ENCODE measurements at regions not wholly inside any gene's neighbourhood (a gene's known extent, or its start where the extent isn't known, plus 50 kb on each side); places are given as distances from the start of the nearest gene placed in this dataset.

GRCh38 chr5:171600741-171601265 is 181.4 kb downstream of the FGF18 start:
- TF ChIP-seq EZH2 (IDR thresholded peaks at IDR 0.05; ENCODE audit: low read length, missing control alignments), result no peak
- TF ChIP-seq, protein P1, sequence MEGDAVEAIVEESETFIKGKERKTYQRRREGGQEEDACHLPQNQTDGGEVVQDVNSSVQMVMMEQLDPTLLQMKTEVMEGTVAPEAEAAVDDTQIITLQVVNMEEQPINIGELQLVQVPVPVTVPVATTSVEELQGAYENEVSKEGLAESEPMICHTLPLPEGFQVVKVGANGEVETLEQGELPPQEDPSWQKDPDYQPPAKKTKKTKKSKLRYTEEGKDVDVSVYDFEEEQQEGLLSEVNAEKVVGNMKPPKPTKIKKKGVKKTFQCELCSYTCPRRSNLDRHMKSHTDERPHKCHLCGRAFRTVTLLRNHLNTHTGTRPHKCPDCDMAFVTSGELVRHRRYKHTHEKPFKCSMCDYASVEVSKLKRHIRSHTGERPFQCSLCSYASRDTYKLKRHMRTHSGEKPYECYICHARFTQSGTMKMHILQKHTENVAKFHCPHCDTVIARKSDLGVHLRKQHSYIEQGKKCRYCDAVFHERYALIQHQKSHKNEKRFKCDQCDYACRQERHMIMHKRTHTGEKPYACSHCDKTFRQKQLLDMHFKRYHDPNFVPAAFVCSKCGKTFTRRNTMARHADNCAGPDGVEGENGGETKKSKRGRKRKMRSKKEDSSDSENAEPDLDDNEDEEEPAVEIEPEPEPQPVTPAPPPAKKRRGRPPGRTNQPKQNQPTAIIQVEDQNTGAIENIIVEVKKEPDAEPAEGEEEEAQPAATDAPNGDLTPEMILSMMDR (conservative IDR thresholded peaks at IDR 0.05 in 1 of 2, IDR thresholded peaks at IDR 0.05 in 1 of 2; ENCODE audit: low read depth in 1 of 2, low read length in 2 of 2), result no peak

All from fibroblast of lung (primary cell).